ENCODE measurements at regions not wholly inside any gene's neighbourhood (a gene's known extent, or its start where the extent isn't known, plus 50 kb on each side); places are given as distances from the start of the nearest gene placed in this dataset.

DNA sequence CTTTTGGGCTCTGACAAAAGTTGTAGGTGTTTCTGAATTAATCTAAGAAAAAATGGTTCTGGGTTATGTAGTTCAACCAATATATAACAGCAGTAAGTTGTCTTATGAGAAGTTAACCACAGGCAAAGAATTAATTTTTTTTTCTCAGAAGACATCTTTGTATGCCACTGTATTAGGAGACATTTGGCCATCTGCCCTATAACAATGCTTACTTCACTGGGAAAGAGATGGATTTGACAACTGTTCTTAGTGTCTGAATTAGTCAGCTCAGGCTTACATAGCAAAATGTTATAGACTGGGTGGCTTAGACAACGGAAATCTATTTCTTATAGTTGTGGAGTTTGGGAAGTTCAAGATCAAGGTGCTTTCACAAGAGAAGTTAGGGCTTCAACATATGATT lies 508.1 kb downstream of the STIM2 start:
- Histone ChIP-seq H3K36me3 (no peaks in the 10 kb centered on the region), H3K27ac (no peak overlapping the region), H3K9me3 (no peaks in the 10 kb centered on the region), H3K4me1 (no peaks in the 10 kb centered on the region), H3K4me3 (no peak overlapping the region), H3K27me3 (no peaks in the 10 kb centered on the region)
- intact Hi-C loops (cut with DNase I), result no loop called here
- TF ChIP-seq, protein P1, sequence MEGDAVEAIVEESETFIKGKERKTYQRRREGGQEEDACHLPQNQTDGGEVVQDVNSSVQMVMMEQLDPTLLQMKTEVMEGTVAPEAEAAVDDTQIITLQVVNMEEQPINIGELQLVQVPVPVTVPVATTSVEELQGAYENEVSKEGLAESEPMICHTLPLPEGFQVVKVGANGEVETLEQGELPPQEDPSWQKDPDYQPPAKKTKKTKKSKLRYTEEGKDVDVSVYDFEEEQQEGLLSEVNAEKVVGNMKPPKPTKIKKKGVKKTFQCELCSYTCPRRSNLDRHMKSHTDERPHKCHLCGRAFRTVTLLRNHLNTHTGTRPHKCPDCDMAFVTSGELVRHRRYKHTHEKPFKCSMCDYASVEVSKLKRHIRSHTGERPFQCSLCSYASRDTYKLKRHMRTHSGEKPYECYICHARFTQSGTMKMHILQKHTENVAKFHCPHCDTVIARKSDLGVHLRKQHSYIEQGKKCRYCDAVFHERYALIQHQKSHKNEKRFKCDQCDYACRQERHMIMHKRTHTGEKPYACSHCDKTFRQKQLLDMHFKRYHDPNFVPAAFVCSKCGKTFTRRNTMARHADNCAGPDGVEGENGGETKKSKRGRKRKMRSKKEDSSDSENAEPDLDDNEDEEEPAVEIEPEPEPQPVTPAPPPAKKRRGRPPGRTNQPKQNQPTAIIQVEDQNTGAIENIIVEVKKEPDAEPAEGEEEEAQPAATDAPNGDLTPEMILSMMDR (IDR thresholded peaks at IDR 0.05), result no peak
- no peak for DNase-seq (ENCODE audit: low spot score in 2 of 2)

DNA sequence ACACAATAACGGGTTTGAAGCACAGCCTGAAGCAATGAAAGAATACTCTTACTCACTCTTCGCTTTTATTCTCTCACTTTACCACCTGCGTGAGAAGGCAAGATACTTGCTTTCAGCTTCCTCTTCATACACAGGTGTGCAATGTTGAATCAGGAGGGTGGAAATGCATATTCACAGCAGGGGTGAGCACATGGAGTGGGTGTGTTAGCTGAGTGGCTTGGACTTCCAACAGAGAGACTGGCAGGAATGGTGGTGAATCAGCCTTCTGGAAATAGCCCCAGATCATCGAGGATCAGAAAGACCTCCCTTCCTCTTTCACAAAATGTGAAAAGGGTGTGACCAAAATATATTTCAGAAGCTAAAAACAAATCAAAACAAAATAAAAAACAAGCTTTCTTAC lies 521.2 kb downstream of the STIM2 start:
- no peaks in the 10 kb centered on the region for H3K9me3 ChIP-seq
- H3K27ac ChIP-seq, result no peak overlapping the region
- no peaks in the 10 kb centered on the region for H3K4me1 ChIP-seq
- no peaks in the 10 kb centered on the region for H3K27me3 ChIP-seq
- TF ChIP-seq, protein P1 (IDR thresholded peaks at IDR 0.05), result no peak
- intact Hi-C loops (cut with DNase I), result no loop called here
- H3K4me3 ChIP-seq, result no peak overlapping the region
- H3K36me3 ChIP-seq, result no peaks in the 10 kb centered on the region
- DNase-seq (ENCODE audit: low spot score in 2 of 2), result no peak

DNA sequence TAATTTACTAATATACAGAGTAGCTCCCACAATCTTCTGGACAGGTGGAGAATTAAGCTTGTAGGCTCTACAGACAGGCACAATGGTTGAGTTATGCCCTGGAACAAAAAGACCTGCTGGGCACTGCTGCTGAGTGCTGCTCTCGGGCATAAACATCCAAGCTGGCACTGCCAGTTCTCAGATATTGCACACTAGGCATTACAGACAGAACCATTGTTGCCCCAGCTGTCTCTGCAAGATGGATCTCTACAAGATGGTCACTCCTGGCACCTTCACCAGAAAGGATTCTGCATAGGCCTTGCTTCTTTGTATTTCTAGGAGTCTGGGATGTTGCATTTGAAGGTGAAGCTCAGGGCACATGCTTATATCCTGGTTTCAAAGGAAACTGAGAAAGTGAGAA lies 527.1 kb downstream of the STIM2 start:
- H3K27me3 ChIP-seq, result no peaks in the 10 kb centered on the region
- intact Hi-C loops (cut with DNase I), result no loop called here
- TF ChIP-seq, protein P1 (IDR thresholded peaks at IDR 0.05), result no peak
- no peaks in the 10 kb centered on the region for H3K9me3 ChIP-seq
- DNase-seq (ENCODE audit: low spot score in 2 of 2), result no peak
- no peak overlapping the region for H3K27ac ChIP-seq
- H3K36me3 ChIP-seq, result no peaks in the 10 kb centered on the region
- H3K4me3 ChIP-seq, result no peak overlapping the region
- H3K4me1 ChIP-seq, result no peaks in the 10 kb centered on the region

DNA sequence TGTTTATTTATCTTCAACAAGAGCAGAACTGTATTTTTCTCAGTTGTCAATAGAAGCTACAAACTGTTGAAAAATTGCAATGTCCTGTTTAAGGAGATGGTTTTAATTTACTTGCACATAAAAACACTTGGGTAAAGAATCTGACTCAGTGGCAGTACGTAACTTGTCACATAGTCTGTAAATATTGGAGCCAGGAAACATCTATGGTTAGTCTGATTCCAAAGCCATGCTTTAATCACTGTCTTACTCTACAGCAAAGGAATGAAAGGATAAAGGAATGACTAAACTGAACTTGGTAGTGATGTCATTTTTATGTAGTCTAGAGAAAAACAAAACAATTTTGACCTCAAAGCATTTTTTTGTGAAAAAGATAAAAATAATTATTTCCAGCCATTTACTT lies 537.2 kb downstream of the STIM2 start:
- Histone ChIP-seq H3K27ac (no peak overlapping the region), H3K9me3 (peaks cover 0 to 19% of the 10 kb centered on the region in 2 donors), H3K4me1 (no peaks in the 10 kb centered on the region), H3K36me3 (no peaks in the 10 kb centered on the region), H3K4me3 (no peak overlapping the region), H3K27me3 (no peaks in the 10 kb centered on the region)
- TF ChIP-seq, protein P1 (IDR thresholded peaks at IDR 0.05), result no peak
- intact Hi-C loops (cut with DNase I), result no loop called here
- no peak for DNase-seq (ENCODE audit: low spot score in 2 of 2)

DNA sequence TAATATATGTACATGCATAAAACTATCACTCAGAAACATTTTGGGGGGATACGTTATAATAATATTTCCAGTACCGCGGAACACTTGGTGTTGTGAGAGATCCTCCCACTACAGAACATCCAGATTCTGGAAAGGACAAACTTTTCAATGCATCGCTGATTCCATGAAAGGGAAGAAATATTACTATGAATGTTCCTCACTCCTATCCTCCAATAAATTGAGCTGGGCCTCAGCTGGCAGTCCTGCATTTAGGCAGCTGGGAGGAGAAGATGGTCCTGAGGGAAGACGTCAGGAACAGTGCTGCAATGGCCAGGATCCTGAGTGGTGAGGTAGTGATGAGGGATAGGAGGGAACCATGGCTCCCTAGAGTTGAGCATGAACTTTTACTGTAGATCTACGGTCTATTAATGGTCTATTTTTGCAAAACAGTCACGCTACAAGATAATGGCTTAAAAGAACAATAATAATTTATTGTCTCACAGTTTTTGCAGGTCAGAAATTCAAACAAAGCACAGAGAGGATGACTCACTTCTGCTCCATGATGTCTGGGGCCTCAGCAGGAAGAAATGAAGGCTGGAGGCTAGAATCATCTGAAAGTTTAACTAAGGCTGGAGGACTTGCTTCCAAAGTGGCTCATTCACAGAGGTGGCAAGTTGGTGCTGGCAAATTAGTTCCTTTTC lies 538.1 kb downstream of the STIM2 start:
- no peaks in the 10 kb centered on the region for H3K27me3 ChIP-seq
- no peaks in the 10 kb centered on the region for H3K4me1 ChIP-seq
- no peak overlapping the region for H3K4me3 ChIP-seq
- TF ChIP-seq, protein P1 (IDR thresholded peaks at IDR 0.05), result no peak
- intact Hi-C loops (cut with DNase I), result no loop called here
- no peak for DNase-seq (ENCODE audit: low spot score in 2 of 2)
- H3K9me3 ChIP-seq, result peaks cover 0 to 19% of the 10 kb centered on the region in 2 donors
- H3K27ac ChIP-seq, result no peak overlapping the region
- H3K36me3 ChIP-seq, result no peaks in the 10 kb centered on the region

DNA sequence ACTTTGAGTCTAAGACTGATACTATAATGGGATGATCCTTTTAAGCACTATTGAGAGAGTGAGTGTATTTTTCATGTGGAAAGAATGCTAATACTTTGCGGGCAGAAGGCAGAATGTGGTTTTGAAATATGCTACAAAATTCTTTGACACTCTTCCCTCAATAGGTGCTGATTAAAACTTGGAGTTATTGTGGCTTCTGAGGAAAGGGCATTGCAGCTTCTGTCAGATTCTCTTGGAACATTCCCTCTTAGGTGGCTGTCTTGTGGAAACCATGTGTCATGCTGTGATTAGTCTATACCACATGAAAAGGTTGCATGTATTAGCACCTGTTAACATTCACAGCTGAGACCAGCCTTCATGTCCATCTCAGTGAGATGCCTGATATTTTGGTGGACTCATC lies 547.0 kb downstream of the STIM2 start:
- Histone ChIP-seq H3K27me3 (no peaks in the 10 kb centered on the region), H3K4me1 (no peaks in the 10 kb centered on the region), H3K27ac (no peak overlapping the region), H3K4me3 (no peak overlapping the region), H3K36me3 (no peaks in the 10 kb centered on the region), H3K9me3 (peaks cover 0 to 10% of the 10 kb centered on the region in 2 donors)
- no peak for DNase-seq (ENCODE audit: low spot score in 2 of 2)
- TF ChIP-seq, protein P1 (IDR thresholded peaks at IDR 0.05), result no peak
- intact Hi-C loops (cut with DNase I), result no loop called here

Data from ascending aorta (tissue), 2 donors.